IMR-90 (cell line): ENCODE measurements at regions not wholly inside any gene's neighbourhood (a gene's known extent, or its start where the extent isn't known, plus 50 kb on each side); places are given as distances from the start of the nearest gene placed in this dataset.

Experiments
- ATAC-seq: fragments of 200-7000 bp; cut with Tn5 transposase; 2 replicates; pipeline ENCODE4 v1.9.1; 2020; ENCODE audit warnings: low read depth, mild to moderate bottlenecking, moderate library complexity
- BruUV-seq: library from RNA; stranded (reverse); fragments of 400-500 nt; replicated peaks from 2 replicates; lab custom pipeline; 2021; lab: Mats Ljungman, UMichigan
- CTCF ChIA-PET: fragments of 300-600 bp; formaldehyde crosslinking; extraction: SDS; loops from one replicate; lab custom pipeline; 2021; ENCODE audit warnings: antibody characterized with exemption; lab: Yijun Ruan, JAX
- POLR2A ChIA-PET: fragments of 300-600 bp; sonication (Branson Sonifier 250); formaldehyde crosslinking; loops from one replicate; lab custom pipeline; 2022; ENCODE audit warnings: antibody characterized with exemption; ENCODE audit not compliant: unreplicated experiment; lab: Charles Lee
- DNase-seq: peaks from one replicate; pipeline ENCODE4 v3.0.0; 2013
- H2AFZ ChIP-seq: replicated peaks from 2 replicates; pipeline ENCODE3; 2013; ENCODE audit warnings: low read length, mild to moderate bottlenecking; ENCODE audit not compliant: poor library complexity
- H2AK5ac ChIP-seq: 2 replicates; pipeline ENCODE4 v1.6.1; 2013; ENCODE audit warnings: low read depth, low read length, inconsistent platforms
- H2AK9ac ChIP-seq: replicated peaks from 2 replicates; pipeline ENCODE3; 2013; ENCODE audit warnings: mild to moderate bottlenecking, low read depth, low read length, moderate library complexity; ENCODE audit not compliant: poor library complexity
- H2BK120ac ChIP-seq: 2 replicates; pipeline ENCODE4 v1.6.1; 2013; ENCODE audit warnings: low read depth, low read length, inconsistent platforms
- H2BK15ac ChIP-seq: 3 replicates; pipeline ENCODE4 v1.6.1; 2013; ENCODE audit warnings: low read depth, low read length, inconsistent platforms
- H2BK20ac ChIP-seq: 2 replicates; pipeline ENCODE4 v1.6.1; 2013; ENCODE audit warnings: low read depth, mild to moderate bottlenecking, inconsistent platforms, low read length, moderate library complexity
- H2BK5ac ChIP-seq: 2 replicates; pipeline ENCODE4 v1.6.1; 2013; ENCODE audit warnings: mild to moderate bottlenecking, low read depth, low read length, inconsistent platforms; ENCODE audit not compliant: poor library complexity, severe bottlenecking
- H3K14ac ChIP-seq: replicated peaks from 2 replicates; pipeline ENCODE4 v1.6.1; 2013; ENCODE audit warnings: low read depth, low read length, inconsistent platforms
- H3K18ac ChIP-seq: 2 replicates; pipeline ENCODE4 v1.6.1; 2013; ENCODE audit warnings: low read depth, low read length, control low read depth
- H3K23ac ChIP-seq: 2 replicates; pipeline ENCODE4 v1.6.1; 2013; ENCODE audit warnings: low read depth, low read length, inconsistent platforms
- H3K27ac ChIP-seq: 2 replicates; pipeline ENCODE4 v1.5.1; 2013; ENCODE audit warnings: mild to moderate bottlenecking, control low read depth, low read length; ENCODE audit not compliant: insufficient read depth
- H3K27me3 ChIP-seq: 2 replicates; pipeline ENCODE4 v1.6.1; 2013; ENCODE audit warnings: low read length; ENCODE audit not compliant: control insufficient read depth, insufficient read depth
- H3K36me3 ChIP-seq: 2 replicates; pipeline ENCODE4 v1.6.1; 2013; ENCODE audit warnings: low read length, mixed read lengths; ENCODE audit not compliant: control insufficient read depth, insufficient read depth
- H3K4ac ChIP-seq: 2 replicates; pipeline ENCODE4 v1.6.1; 2013; ENCODE audit warnings: low read depth, low read length, inconsistent platforms
- H3K4me1 ChIP-seq: 2 replicates; pipeline ENCODE4 v1.6.1; 2013; ENCODE audit warnings: low read length, mixed read lengths; ENCODE audit not compliant: control insufficient read depth, insufficient read depth
- H3K4me2 ChIP-seq: 2 replicates; pipeline ENCODE4 v1.6.1; 2013; ENCODE audit warnings: low read depth, mild to moderate bottlenecking, control low read depth, low read length, moderate library complexity
- H3K4me3 ChIP-seq: 2 replicates; pipeline ENCODE4 v1.5.1; 2013; ENCODE audit warnings: low read depth, mild to moderate bottlenecking, control low read depth, low read length, moderate library complexity; ENCODE audit not compliant: insufficient read depth
- H3K56ac ChIP-seq: 2 replicates; pipeline ENCODE4 v1.6.1; 2013; ENCODE audit warnings: low read length, inconsistent platforms; ENCODE audit not compliant: insufficient read depth; ENCODE audit errors: extremely low read depth
- H3K79me1 ChIP-seq, 2 experiments: 2 replicates each; pipeline ENCODE4 v1.6.1; 2013; ENCODE audit warnings: low read length in 2 of 2, inconsistent platforms in 1 of 2, low read depth in 1 of 2
- H3K9ac ChIP-seq: 2 replicates; pipeline ENCODE4 v1.6.1; 2013; ENCODE audit warnings: low read depth, low read length, control low read depth
- H3K9me1 ChIP-seq: 2 replicates; pipeline ENCODE4 v1.6.1; 2013; ENCODE audit warnings: low read length, inconsistent platforms; ENCODE audit not compliant: insufficient read depth
- H3K9me3 ChIP-seq: 2 replicates; pipeline ENCODE4 v1.6.1; 2013; ENCODE audit warnings: low read length; ENCODE audit not compliant: control insufficient read depth, insufficient read depth
- H4K20me1 ChIP-seq: 2 replicates; pipeline ENCODE4 v1.6.1; 2013; ENCODE audit warnings: low read length, inconsistent platforms; ENCODE audit not compliant: insufficient read depth
- H4K5ac ChIP-seq: 2 replicates; pipeline ENCODE4 v1.6.1; 2013; ENCODE audit warnings: mild to moderate bottlenecking, low read depth, low read length, control low read depth
- H4K8ac ChIP-seq, 2 experiments: 2 replicates each; pipeline ENCODE4 v1.6.1; 2013; ENCODE audit warnings: low read depth in 2 of 2, low read length in 2 of 2, control low read depth in 1 of 2, inconsistent platforms in 1 of 2
- H4K91ac ChIP-seq: 2 replicates; pipeline ENCODE4 v1.6.1; 2013; ENCODE audit warnings: low read depth, low read length, inconsistent platforms; ENCODE audit not compliant: insufficient read depth
- CEBPB ChIP-seq: IDR thresholded peaks from 2 replicates; pipeline ENCODE4 v1.6.1; 2012; ENCODE audit warnings: low read depth, low read length, improper control_type of control experiment
- dilution Hi-C: fragments of 300-500 bp; cut with HindIII; formaldehyde crosslinking; loops from one replicate; pipeline ENCODE4 v1.14.3; 2018; ENCODE audit warnings: low sequenced_read_pairs; ENCODE audit not compliant: unreplicated experiment
- in situ Hi-C: fragments of 300-500 bp; cut with MboI; formaldehyde crosslinking; loops from 3 replicates; pipeline ENCODE4 v1.14.3; 2019; ENCODE audit warnings: low sequenced_read_pairs, inconsistent platforms, mixed read lengths
- intact Hi-C: fragments of 100-400 bp; cut with micrococcal nuclease; formaldehyde crosslinking; loops from 2 replicates; pipeline ENCODE4 v1.10.0; 2022

- Histone ChIP-seq H3K9ac (no peak overlapping the region), H3K14ac (no peak overlapping the region), H3K79me1 (no peaks in the 10 kb centered on the region), H2BK120ac (no peak overlapping the region), H3K56ac (no peak overlapping the region), H2BK20ac (no peak overlapping the region), H3K27me3 (no peaks in the 10 kb centered on the region), H4K20me1 (no peaks in the 10 kb centered on the region), H2AK9ac (no peak overlapping the region), H3K27ac (no peak overlapping the region), H4K91ac (no peak overlapping the region), H2BK15ac (no peak overlapping the region), H3K4ac (no peak overlapping the region), H3K9me1 (no peaks in the 10 kb centered on the region), H3K4me3 (no peak overlapping the region), H3K18ac (no peak overlapping the region), H4K5ac (no peak overlapping the region), H3K4me2 (no peak overlapping the region), H2AFZ (no peak overlapping the region), H3K9me3 (peaks cover 8% of the 10 kb centered on the region), H3K4me1 (no peaks in the 10 kb centered on the region), H3K23ac (no peak overlapping the region), H2AK5ac (no peak overlapping the region), H3K36me3 (no peaks in the 10 kb centered on the region), H2BK5ac (no peak overlapping the region), H4K8ac (no peak overlapping the region)
- intact Hi-C loops (no loop called here), in situ Hi-C loops (no loop called here), dilution Hi-C loops (no loop called here)
- TF ChIP-seq CEBPB, result no peak
- ChIA-PET CTCF (no interaction called here), POLR2A (no interaction called here)
- BruUV-seq, result no TSS peak
- ATAC-seq, result no peak
- DNase-seq, result no peak
Observed at GRCh38 chr13:71998223-71998622, 131.2 kb upstream of the DACH1 start.
